Thymus (tissue), 11 donors: ENCODE measurements at regions not wholly inside any gene's neighbourhood (a gene's known extent, or its start where the extent isn't known, plus 50 kb on each side); places are given as distances from the start of the nearest gene placed in this dataset.

ENCODE experiments used
- DNase-seq, 9 donors: peaks; one replicate each; pipeline ENCODE4 v3.0.0-alpha.2; 2013; ENCODE audit warnings: low spot score in 9 of 9, low read depth in 6 of 9, missing footprints in 1 of 9
- H3K27ac ChIP-seq, 2 donors: one replicate each; pipeline ENCODE4 v1.5.1; 2013; ENCODE audit warnings: control low read depth in 1 of 2, low read depth in 1 of 2, low read length in 1 of 2, mild to moderate bottlenecking in 1 of 2, moderate library complexity in 1 of 2
- H3K27me3 ChIP-seq, 2 donors: one replicate each; pipeline ENCODE4 v1.5.1; 2013; ENCODE audit warnings: low read length in 1 of 2; ENCODE audit not compliant: control insufficient read depth in 2 of 2, insufficient read depth in 1 of 2
- H3K36me3 ChIP-seq, 2 donors: one replicate each; pipeline ENCODE4 v1.5.1; 2013; ENCODE audit warnings: low read length in 1 of 2, mild to moderate bottlenecking in 1 of 2, moderate library complexity in 1 of 2; ENCODE audit not compliant: control insufficient read depth in 2 of 2, insufficient read depth in 2 of 2
- H3K4me1 ChIP-seq, 2 donors: one replicate each; pipeline ENCODE4 v1.5.1; 2013; ENCODE audit warnings: low read length in 2 of 2; ENCODE audit not compliant: control insufficient read depth in 2 of 2, insufficient read depth in 2 of 2
- H3K4me3 ChIP-seq, 2 donors: one replicate each; pipeline ENCODE4 v1.5.1; 2013; ENCODE audit warnings: low read length in 2 of 2, control low read depth in 1 of 2, mild to moderate bottlenecking in 1 of 2
- H3K9me3 ChIP-seq, 2 donors: one replicate each; pipeline ENCODE4 v1.5.1; 2013; ENCODE audit warnings: low read length in 1 of 2, mild to moderate bottlenecking in 1 of 2; ENCODE audit not compliant: control insufficient read depth in 2 of 2, insufficient read depth in 1 of 2
- WGBS: extraction: QIAGEN DNeasy Blood & Tissue Kit; methylation state at CpG from one replicate; pipeline ENCODE4 v1.1.7; 2013; 5-methylcytosine and 5-hydroxymethylcytosine counted together
- donor health status: healthy.

- DNase-seq = no peak
- Histone ChIP-seq H3K36me3 (no peaks in the 10 kb centered on the region), H3K27ac (no peak overlapping the region), H3K4me1 (peaks cover 0 to 3% of the 10 kb centered on the region in 2 donors), H3K9me3 (no peaks in the 10 kb centered on the region), H3K27me3 (no peaks in the 10 kb centered on the region), H3K4me3 (no peak overlapping the region)
- WGBS = 82% methylated on average over 4 of the region's 4 CpGs
Measured at GRCh38 chr12:93178154-93178878, 199.4 kb upstream of the NUDT4 start.

DNA sequence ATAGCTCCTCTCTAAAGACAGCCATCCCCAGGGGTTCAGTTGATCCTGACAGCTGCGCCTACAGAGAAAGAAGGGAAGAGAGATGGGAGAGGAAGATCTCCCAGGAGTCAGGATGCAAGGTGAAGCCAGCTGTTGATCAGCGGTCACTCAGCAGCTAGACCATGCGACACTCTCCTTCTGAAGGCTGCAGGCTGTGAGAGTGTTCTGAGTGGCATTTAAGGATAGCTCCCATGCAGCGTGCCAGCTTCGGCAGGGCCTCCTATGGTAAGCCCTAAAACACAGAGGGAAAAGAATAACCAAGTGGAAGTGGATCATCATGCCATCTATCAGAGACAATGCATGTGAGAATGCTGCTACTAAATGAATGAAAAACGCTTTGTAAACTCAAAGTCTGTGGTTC lies 197.9 kb upstream of the NUDT4 start:
- H3K27ac ChIP-seq = no peak overlapping the region
- peaks cover 2 to 12% of the 10 kb centered on the region in 2 donors for H3K4me1 ChIP-seq
- no peaks in the 10 kb centered on the region for H3K27me3 ChIP-seq
- no peaks in the 10 kb centered on the region for H3K36me3 ChIP-seq
- no peaks in the 10 kb centered on the region for H3K9me3 ChIP-seq
- H3K4me3 ChIP-seq = no peak overlapping the region
- no peak for DNase-seq
- 95% methylated on average over 6 of the region's 6 CpGs for WGBS

DNA sequence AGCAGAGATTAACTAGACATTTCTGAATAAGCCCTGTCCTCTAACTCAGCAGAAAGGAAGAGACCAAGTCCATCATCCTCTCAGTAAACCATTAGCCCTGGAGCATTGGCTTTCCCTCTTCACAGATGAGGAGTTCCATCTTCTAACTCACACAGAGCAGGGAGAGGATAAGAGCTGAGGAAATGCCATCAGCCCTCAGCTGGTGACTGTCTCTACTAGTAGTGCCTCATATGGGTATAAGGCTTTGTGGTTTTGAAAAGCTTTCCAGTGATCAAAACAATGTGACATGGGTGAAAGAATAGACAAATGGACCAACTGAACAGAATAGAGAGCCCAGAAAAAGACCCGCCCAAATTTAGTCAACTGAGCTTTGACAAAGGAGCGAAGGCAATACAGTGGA lies 197.2 kb upstream of the NUDT4 start:
- Histone ChIP-seq H3K9me3 (no peaks in the 10 kb centered on the region), H3K4me3 (no peak overlapping the region), H3K36me3 (no peaks in the 10 kb centered on the region), H3K4me1 (peaks cover 2 to 13% of the 10 kb centered on the region in 2 donors), H3K27ac (no peak overlapping the region), H3K27me3 (no peaks in the 10 kb centered on the region)
- 99% methylated on average over 2 of the region's 2 CpGs for WGBS
- DNase-seq = peak in 1 of 9 donors; percentile 15

DNA sequence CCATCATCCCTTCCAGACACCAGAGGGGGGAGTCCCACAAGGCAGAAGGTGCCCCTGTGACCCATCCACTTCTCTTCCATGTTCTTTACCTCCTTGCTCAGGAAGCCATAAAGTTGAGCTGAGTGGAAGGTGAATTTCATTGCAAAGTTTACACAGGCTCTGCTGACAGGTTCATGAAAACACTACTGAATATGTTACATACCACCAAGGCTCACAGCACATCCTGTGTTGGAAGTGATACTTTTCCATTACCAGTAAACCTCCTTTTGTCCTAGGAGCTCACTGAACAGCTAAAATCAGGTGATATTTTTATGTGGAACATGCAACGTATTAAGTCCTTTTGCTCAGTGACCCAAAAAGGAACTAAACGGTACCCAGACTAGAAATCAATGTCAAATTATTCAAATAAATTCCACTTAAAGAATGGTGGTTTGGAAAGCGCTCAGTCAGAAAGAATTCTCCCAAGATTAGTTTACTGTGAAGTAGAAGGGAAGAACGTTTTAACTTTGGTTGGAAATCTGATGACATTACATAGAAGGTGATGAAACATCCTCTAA lies 196.2 kb upstream of the NUDT4 start:
- peak in 1 of 9 donors; percentile 27 for DNase-seq
- Histone ChIP-seq H3K4me1 (peaks cover 2 to 13% of the 10 kb centered on the region in 2 donors), H3K27ac (no peak overlapping the region), H3K4me3 (no peak overlapping the region), H3K36me3 (no peaks in the 10 kb centered on the region), H3K9me3 (no peaks in the 10 kb centered on the region), H3K27me3 (no peaks in the 10 kb centered on the region)
- WGBS = 91% methylated on average over 4 of the region's 4 CpGs

- no peaks in the 10 kb centered on the region for H3K36me3 ChIP-seq
- H3K4me3 ChIP-seq = no peak overlapping the region
- whole genome bisulfite sequencing = 47% methylated on average over 5 of the region's 5 CpGs
- no peaks in the 10 kb centered on the region for H3K27me3 ChIP-seq
- peak overlapping the region; percentile 42 to 56 for H3K27ac ChIP-seq
- DNase-seq = peak; percentile 22 to 78 (median 47)
- peaks cover 2 to 13% of the 10 kb centered on the region in 2 donors for H3K4me1 ChIP-seq
- no peaks in the 10 kb centered on the region for H3K9me3 ChIP-seq
Measured at GRCh38 chr12:93183940-93184671, 193.6 kb upstream of the NUDT4 start.

GRCh38 chr12:93184672-93185368 lies 192.9 kb upstream of the NUDT4 start:
- Histone ChIP-seq H3K27me3 (no peaks in the 10 kb centered on the region), H3K4me1 (peaks cover 2 to 13% of the 10 kb centered on the region in 2 donors), H3K36me3 (no peaks in the 10 kb centered on the region), H3K4me3 (no peak overlapping the region), H3K9me3 (no peaks in the 10 kb centered on the region), H3K27ac (peak overlapping the region; percentile 3 to 34)
- WGBS = 67% methylated on average over 3 of the region's 3 CpGs
- no peak for DNase-seq

DNA sequence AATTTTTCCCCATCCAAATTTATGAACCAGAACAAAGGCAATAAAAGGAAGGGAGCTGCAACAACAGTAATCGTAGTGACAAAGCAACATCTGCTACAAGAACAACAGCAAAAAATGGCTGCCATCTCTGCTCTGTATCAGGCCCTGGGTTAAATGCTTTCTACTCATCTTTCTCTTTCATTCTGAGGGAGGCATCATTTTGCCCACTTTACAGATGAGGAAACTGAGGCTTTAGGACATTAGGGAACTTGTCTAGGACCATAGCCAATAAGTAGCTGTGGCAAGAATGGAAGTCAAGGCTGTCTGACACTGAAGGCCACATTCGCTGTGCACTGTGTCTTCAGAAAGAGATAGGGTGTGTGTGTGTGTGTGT lies 192.4 kb upstream of the NUDT4 start:
- H3K36me3 ChIP-seq = no peaks in the 10 kb centered on the region
- no peak for DNase-seq
- H3K27ac ChIP-seq = no peak overlapping the region
- no peaks in the 10 kb centered on the region for H3K27me3 ChIP-seq
- H3K4me3 ChIP-seq = no peak overlapping the region
- H3K4me1 ChIP-seq = peaks cover 2 to 13% of the 10 kb centered on the region in 2 donors
- H3K9me3 ChIP-seq = no peaks in the 10 kb centered on the region
- 90% methylated on average over 2 of the region's 2 CpGs for WGBS

GRCh38 chr12:93186131-93186530 lies 191.6 kb upstream of the NUDT4 start:
- Histone ChIP-seq H3K36me3 (no peaks in the 10 kb centered on the region), H3K9me3 (no peaks in the 10 kb centered on the region), H3K4me3 (no peak overlapping the region), H3K27ac (no peak overlapping the region), H3K27me3 (no peaks in the 10 kb centered on the region), H3K4me1 (peaks cover 2 to 12% of the 10 kb centered on the region in 2 donors)
- no peak for DNase-seq
- 98% methylated on average over 2 of the region's 2 CpGs for WGBS

DNA sequence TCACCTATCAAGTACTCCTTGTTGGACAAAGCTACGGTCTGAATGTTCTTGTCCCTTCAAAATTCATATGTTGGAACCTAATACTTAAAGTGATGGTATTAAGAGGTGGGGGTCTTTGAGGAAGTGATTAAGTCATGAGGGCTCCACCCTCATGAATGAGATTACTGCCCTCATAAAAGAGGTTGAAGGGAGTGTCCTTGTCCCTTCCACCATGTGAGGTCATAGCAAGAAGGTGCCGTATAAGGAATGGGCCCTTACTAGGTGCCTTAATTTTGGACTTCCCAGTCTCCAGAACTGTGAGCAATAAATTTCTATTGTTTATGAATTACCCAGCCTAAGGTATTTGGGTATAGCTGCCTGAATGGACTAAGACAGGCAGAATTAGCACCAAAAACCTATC lies 191.1 kb upstream of the NUDT4 start:
- H3K27ac ChIP-seq = no peak overlapping the region
- no peaks in the 10 kb centered on the region for H3K9me3 ChIP-seq
- no peak for DNase-seq
- H3K27me3 ChIP-seq = no peaks in the 10 kb centered on the region
- H3K36me3 ChIP-seq = no peaks in the 10 kb centered on the region
- H3K4me3 ChIP-seq = no peak overlapping the region
- peaks cover 2 to 9% of the 10 kb centered on the region in 2 donors for H3K4me1 ChIP-seq
- 76% methylated on average over 2 of the region's 2 CpGs for WGBS
